Aorta (tissue), 5 donors: ENCODE measurements at regions not wholly inside any gene's neighbourhood (a gene's known extent, or its start where the extent isn't known, plus 50 kb on each side); places are given as distances from the start of the nearest gene placed in this dataset.

ENCODE experiments used
- ATAC-seq: fragments of 200-7000 bp; cut with Tn5 transposase; one replicate; pipeline ENCODE4 v1.9.1; 2022; ENCODE audit warnings: moderate library complexity; ENCODE audit not compliant: low FRiP score
- DNase-seq, 2 donors: peaks; one replicate each; pipeline ENCODE4 v3.0.0-alpha.2; 2020
- H3K27ac ChIP-seq, 2 donors: one replicate each; pipeline ENCODE4 v1.5.1; 2013; ENCODE audit warnings: low read length in 2 of 2, mild to moderate bottlenecking in 2 of 2, moderate library complexity in 2 of 2, control low read depth in 1 of 2, inconsistent platforms in 1 of 2, low read depth in 1 of 2
- H3K27me3 ChIP-seq, 2 donors: one replicate each; pipeline ENCODE4 v1.6.1; 2013; ENCODE audit warnings: control low read depth in 1 of 2, low read length in 1 of 2, mild to moderate bottlenecking in 1 of 2, moderate library complexity in 1 of 2; ENCODE audit not compliant: insufficient read depth in 2 of 2, control insufficient read depth in 1 of 2
- H3K36me3 ChIP-seq, 2 donors: one replicate each; pipeline ENCODE4 v1.6.1; 2013; ENCODE audit warnings: control low read depth in 1 of 2, low read length in 1 of 2, mild to moderate bottlenecking in 1 of 2; ENCODE audit not compliant: insufficient read depth in 2 of 2, control insufficient read depth in 1 of 2
- H3K4me1 ChIP-seq, 2 donors: one replicate each; pipeline ENCODE4 v1.6.1; 2013; ENCODE audit warnings: low read length in 2 of 2, control low read depth in 1 of 2, mild to moderate bottlenecking in 1 of 2, moderate library complexity in 1 of 2; ENCODE audit not compliant: insufficient read depth in 2 of 2, control insufficient read depth in 1 of 2
- H3K4me3 ChIP-seq, 2 donors: one replicate each; pipeline ENCODE4 v1.5.1; 2013; ENCODE audit warnings: low read length in 2 of 2, control low read depth in 1 of 2, mild to moderate bottlenecking in 1 of 2
- H3K9me3 ChIP-seq: one replicate; pipeline ENCODE4 v1.6.1; 2013; ENCODE audit warnings: mild to moderate bottlenecking, low read length; ENCODE audit not compliant: control insufficient read depth
- WGBS, 2 donors: extraction: QIAGEN DNeasy Blood & Tissue Kit; methylation state at CpG; one replicate each; pipeline ENCODE4 v1.1.7; 2013; 5-methylcytosine and 5-hydroxymethylcytosine counted together
- intact Hi-C, 2 donors: fragments of 100-400 bp; cut with DNase I; formaldehyde crosslinking; loops; one replicate each; pipeline versions ENCODE4 v1.14.2 to v1.15.0; 2022
- donor health status: healthy with polysubstance abuse.
- donor health status: Bipolar disorder and iron deficiency.
- donor health status: DM: no; HTN: no; CAD: no.
- donor health status: DM: no; HTN: no; CAD: no.
- donor health status: DM: yes; HTN: yes; CAD: no.

DNA sequence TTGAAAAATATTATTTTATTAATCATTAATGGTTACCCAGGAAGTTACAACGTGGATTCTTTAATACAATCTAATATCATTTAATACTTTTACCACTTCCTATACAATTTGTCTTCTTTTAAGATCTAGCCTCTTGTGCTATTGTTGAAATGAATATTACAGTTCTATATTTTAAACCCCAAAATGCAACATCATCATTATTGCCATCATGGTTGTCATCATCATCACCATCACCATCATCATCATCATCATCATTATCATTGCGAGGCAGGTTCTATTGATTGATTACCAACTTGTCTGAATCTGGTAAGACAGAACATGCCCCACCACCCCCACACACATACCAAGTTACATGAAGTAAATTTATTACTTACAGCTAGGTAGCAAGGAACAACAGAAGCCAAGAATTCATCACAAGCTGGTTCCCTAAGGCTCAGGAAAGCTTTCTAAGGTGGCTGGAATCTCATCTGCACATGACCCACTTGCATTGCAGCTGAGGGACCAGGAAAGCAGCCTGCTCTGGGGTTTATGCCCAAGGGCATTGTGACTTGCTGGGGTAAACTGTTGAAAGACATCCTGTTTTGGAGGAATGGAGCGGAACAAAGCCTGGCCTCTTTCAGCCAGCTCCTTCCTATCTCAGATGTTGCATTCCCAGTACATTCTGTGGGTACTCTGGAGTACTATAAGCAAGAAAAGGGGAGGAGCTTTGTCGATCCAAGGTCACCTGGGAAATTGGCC is 418.1 kb downstream of the PRR16 start:
- DNase-seq, result no peak
- Histone ChIP-seq H3K4me3 (no peak overlapping the region), H3K36me3 (no peaks in the 10 kb centered on the region), H3K9me3 (no peaks in the 10 kb centered on the region), H3K4me1 (no peaks in the 10 kb centered on the region), H3K27ac (no peak overlapping the region), H3K27me3 (no peaks in the 10 kb centered on the region)
- ATAC-seq, result no peak
- intact Hi-C loops, result no loop called here
- WGBS, 2 donors, result 92 to 93% methylated on average over 4 of the region's 4 CpGs

DNA sequence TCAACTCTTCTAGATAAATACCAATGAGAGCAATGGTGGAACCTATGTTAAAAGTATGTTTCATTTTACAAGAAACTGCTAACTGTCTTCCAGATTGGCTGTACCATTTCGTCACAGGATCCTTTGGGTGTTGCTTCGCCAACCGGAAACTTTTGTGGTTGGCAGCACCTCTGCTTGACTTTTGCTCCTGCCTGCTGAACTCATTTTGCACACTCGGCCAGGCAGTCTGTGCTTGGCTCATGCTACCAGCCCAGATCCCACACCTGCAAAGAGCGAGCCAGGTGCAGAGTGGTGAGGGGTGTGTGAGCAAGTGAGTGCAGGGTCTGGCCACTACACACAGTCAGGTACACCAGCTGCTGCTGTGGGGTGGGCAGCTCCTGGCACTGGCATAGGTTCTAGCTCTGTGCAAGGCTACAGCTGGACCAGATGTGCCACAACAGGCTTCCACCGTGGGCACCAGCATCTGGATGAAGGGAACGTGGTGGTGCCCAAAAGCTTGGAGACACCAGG is 422.3 kb downstream of the PRR16 start:
- Histone ChIP-seq H3K4me1 (no peaks in the 10 kb centered on the region), H3K27ac (no peak overlapping the region), H3K27me3 (no peaks in the 10 kb centered on the region), H3K9me3 (no peaks in the 10 kb centered on the region), H3K36me3 (no peaks in the 10 kb centered on the region), H3K4me3 (no peak overlapping the region)
- peak; percentile 7 for ATAC-seq
- DNase-seq, result no peak
- intact Hi-C loops, result no loop called here
- WGBS, 2 donors, result 90 to 92% methylated on average over 7 of the region's 7 CpGs

DNA sequence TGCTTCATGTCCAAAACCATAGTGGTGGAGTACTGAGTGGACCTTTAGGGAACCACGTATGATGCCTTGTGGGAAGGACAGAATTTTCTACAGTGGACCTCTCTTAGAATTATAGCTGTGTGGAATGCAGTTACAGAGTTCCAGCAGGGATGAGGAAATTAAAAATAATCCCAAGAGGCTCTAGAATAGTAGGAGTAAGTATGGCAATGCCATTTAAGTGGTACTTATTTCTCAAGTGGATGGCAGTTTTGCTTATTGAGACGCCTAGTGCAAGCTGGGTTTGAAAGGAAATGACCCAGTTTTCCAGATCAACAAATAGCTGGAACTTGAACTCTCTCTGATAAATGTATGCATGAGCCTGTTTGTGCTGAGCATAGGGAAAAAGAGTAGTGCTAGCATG is 431.6 kb downstream of the PRR16 start:
- no peaks in the 10 kb centered on the region for H3K4me1 ChIP-seq
- H3K27me3 ChIP-seq, result no peaks in the 10 kb centered on the region
- no peak overlapping the region for H3K4me3 ChIP-seq
- DNase-seq, result no peak
- 81 to 84% methylated on average over 2 of the region's 2 CpGs for WGBS, 2 donors
- ATAC-seq, result no peak
- no peak overlapping the region for H3K27ac ChIP-seq
- no peaks in the 10 kb centered on the region for H3K36me3 ChIP-seq
- intact Hi-C loops, result no loop called here
- H3K9me3 ChIP-seq, result no peaks in the 10 kb centered on the region

DNA sequence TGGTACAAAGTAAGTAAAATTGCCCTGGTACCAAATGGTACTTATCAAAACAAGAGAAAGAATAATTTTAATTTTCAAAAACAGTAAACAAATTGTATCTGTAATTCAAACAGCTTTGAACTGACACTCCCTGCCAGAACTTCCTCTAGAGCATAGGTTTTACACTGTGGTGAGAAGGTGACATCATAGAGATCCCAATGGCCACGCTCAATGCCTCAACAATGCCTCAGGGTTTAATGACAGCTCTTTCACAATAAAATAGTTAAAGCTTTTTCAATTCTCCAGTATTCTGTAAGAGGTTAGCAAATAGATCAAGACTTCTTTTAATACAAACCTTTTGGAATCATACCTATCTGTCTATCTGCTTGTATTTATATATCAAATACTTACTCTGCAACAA is 437.1 kb downstream of the PRR16 start:
- DNase-seq, result no peak
- H3K27ac ChIP-seq, result no peak overlapping the region
- H3K36me3 ChIP-seq, result no peaks in the 10 kb centered on the region
- H3K9me3 ChIP-seq, result no peaks in the 10 kb centered on the region
- 85 to 89% methylated on average over 1 of the region's 1 CpG for WGBS, 2 donors
- no peak overlapping the region for H3K4me3 ChIP-seq
- no peaks in the 10 kb centered on the region for H3K27me3 ChIP-seq
- no peak for ATAC-seq
- intact Hi-C loops, result no loop called here
- H3K4me1 ChIP-seq, result no peaks in the 10 kb centered on the region

DNA sequence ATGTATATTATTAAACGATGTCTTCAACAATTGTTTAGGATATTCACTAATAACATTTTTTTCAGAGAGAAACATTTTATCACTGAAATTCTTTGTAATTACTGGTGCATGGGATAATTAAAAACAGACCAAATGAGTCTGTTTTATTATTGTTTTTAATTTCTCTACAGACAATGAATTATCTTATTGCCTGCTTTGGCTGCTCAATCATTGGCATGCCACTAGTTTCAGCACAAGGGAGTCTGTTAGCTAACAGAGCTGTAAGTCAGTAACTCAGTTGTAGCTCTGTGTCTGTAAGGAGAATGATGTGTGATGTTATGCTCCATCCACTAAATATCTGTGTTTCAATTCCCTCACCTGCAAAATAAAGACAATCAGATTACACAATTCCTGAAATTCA is 443.9 kb downstream of the PRR16 start:
- Histone ChIP-seq H3K27me3 (no peaks in the 10 kb centered on the region), H3K4me3 (no peak overlapping the region), H3K36me3 (no peaks in the 10 kb centered on the region), H3K9me3 (no peaks in the 10 kb centered on the region), H3K27ac (no peak overlapping the region), H3K4me1 (no peaks in the 10 kb centered on the region)
- WGBS, 2 donors, result 97 to 100% methylated on average over 1 of the region's 1 CpG
- intact Hi-C loops, result no loop called here
- ATAC-seq (no peak), DNase-seq (no peak)

DNA sequence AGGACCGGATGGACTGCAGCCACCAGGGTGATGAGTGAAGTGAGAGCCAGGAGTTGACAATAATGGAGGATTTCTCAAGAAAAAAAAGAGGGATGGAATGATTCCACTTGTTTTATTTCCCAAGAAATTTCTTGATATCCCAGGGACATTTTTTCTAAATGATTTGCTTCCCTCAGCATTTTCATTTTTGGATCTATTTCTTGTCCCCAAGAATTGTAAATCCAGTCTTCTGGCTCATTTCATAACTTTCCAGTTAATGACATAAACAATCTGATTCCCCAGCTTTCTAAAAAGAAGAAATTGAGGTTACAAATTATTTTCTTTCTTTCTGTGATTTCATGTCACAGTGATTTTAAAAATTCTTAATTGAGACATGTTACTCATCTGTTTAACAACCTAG is 446.5 kb downstream of the PRR16 start:
- Histone ChIP-seq H3K27me3 (no peaks in the 10 kb centered on the region), H3K27ac (no peak overlapping the region), H3K9me3 (no peaks in the 10 kb centered on the region), H3K36me3 (no peaks in the 10 kb centered on the region), H3K4me3 (no peak overlapping the region), H3K4me1 (no peaks in the 10 kb centered on the region)
- ATAC-seq (no peak), DNase-seq (no peak)
- 62 to 73% methylated on average over 1 of the region's 1 CpG for WGBS, 2 donors
- intact Hi-C loops, result no loop called here

DNA sequence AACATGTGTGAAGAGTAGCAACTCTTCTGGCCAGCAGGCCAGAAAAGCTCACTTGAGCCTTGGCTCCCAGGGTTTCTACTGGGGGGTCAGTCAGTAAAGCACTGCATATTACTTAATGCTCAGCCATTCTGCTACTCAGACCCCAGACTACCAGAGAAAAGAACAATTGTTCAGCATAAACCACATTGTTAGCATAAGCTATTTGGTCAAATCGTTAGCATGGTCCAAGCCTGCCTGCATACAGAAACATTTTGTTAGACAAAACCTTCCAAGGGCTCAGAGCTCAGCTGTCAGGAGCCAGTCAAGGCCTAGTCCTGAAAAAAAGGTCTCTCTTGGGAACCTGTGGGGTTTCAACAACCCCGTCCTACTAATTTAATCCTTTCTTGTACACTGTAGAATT is 449.3 kb downstream of the PRR16 start:
- H3K36me3 ChIP-seq, result no peaks in the 10 kb centered on the region
- no peak for ATAC-seq
- H3K4me3 ChIP-seq, result no peak overlapping the region
- H3K27me3 ChIP-seq, result no peaks in the 10 kb centered on the region
- no peaks in the 10 kb centered on the region for H3K4me1 ChIP-seq
- no peaks in the 10 kb centered on the region for H3K9me3 ChIP-seq
- no peak overlapping the region for H3K27ac ChIP-seq
- WGBS, 2 donors, result 75 to 85% methylated on average over 2 of the region's 2 CpGs
- intact Hi-C loops, result no loop called here
- no peak for DNase-seq

DNA sequence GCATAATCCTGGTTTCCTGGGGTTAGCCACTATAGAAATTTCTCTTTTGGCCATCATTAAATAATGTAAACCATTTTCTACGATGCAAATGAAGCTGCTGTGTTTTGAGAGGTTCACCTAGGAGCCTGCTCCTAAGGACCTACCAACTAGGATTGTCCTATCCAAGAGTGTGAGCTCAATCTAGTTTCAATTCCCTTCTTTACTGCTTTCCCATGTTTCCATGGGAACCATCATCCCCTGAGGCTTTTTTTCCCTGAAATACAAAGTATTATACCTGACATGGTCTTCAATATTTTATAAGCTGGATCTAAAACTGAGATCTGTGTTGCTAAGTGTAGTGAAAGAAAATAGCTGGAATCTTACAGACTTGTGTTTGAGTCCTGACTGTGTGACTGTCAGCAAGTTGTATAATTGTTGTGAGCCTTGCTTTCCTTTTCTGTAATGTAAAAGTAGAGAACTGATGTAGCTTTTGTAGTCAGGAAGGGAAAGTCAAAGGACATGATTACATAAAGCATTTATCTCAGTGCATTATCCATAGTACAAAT is 453.2 kb downstream of the PRR16 start:
- no peak for ATAC-seq
- H3K27me3 ChIP-seq, result no peaks in the 10 kb centered on the region
- 90 to 93% methylated on average over 1 of the region's 1 CpG for WGBS, 2 donors

DNA sequence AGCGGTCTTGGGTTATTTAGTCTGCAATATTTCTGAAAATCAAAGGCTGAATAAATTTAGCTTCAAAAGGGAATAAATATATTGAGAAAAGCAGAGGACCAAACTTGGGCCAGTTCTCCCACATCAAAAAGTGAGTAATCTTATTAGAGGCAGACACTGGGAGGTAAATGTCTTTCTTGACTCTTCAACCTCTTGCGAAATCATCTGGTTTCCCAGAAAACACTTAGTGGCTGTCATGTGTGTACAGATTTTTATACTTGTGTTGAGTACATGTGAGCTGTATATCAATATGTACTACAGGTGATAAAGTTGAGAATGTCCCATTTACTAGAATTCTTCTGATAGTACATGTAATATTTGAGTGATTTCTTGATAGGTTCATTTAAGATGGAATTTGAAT is 454.9 kb downstream of the PRR16 start:
- H3K4me1 ChIP-seq, result no peaks in the 10 kb centered on the region
- H3K27ac ChIP-seq, result no peak overlapping the region
- intact Hi-C loops, result no loop called here
- DNase-seq (no peak), ATAC-seq (no peak)
- no peaks in the 10 kb centered on the region for H3K9me3 ChIP-seq
- no peaks in the 10 kb centered on the region for H3K36me3 ChIP-seq
- WGBS, 2 donors, result 96 to 99% methylated on average over 2 of the region's 2 CpGs
- no peak overlapping the region for H3K4me3 ChIP-seq
- H3K27me3 ChIP-seq, result no peaks in the 10 kb centered on the region

More for the DNA sequence above, 453.2 kb downstream of the PRR16 start:
- no peak overlapping the region for H3K27ac ChIP-seq
- no peaks in the 10 kb centered on the region for H3K9me3 ChIP-seq
- H3K4me3 ChIP-seq, result no peak overlapping the region
- no peaks in the 10 kb centered on the region for H3K4me1 ChIP-seq
- H3K36me3 ChIP-seq, result no peaks in the 10 kb centered on the region
- no peak for DNase-seq
- intact Hi-C loops, result no loop called here
